HG03571 (cell line): ENCODE measurements at regions not wholly inside any gene's neighbourhood (a gene's known extent, or its start where the extent isn't known, plus 50 kb on each side); places are given as distances from the start of the nearest gene placed in this dataset.
"Not testable (repeated sequence)": the region's sequence is repeated elsewhere in the genome, so short reads cannot be mapped to it uniquely, and the experiment has no call there.

Experiments used
- ATAC-seq: cut with Tn5 transposase; IDR thresholded peaks from one replicate; pipeline ENCODE4 v1.9.1; 2021; ENCODE audit not compliant: unreplicated experiment

- ATAC-seq, result no peak
These were observed 124.5 kb upstream of the SLC13A1 start for GRCh38 chr7:123324283-123324682.

- no peak for ATAC-seq
These were observed 123.9 kb upstream of the SLC13A1 start for GRCh38 chr7:123323689-123324088.

- ATAC-seq, result not testable (repeated sequence)
These were observed 121.8 kb upstream of the SLC13A1 start for GRCh38 chr7:123321578-123321977.

GRCh38 chr7:123319911-123320310 is 120.1 kb upstream of the SLC13A1 start:
- no peak for ATAC-seq

GRCh38 chr7:123314886-123315285 is 115.1 kb upstream of the SLC13A1 start:
- no peak for ATAC-seq

GRCh38 chr7:123308254-123308951 is 108.6 kb upstream of the SLC13A1 start:
- ATAC-seq, result no peak

- ATAC-seq, result no peak
These were observed 106.1 kb upstream of the SLC13A1 start for GRCh38 chr7:123305840-123306375.

GRCh38 chr7:123303926-123304325 is 104.2 kb upstream of the SLC13A1 start:
- no peak for ATAC-seq

GRCh38 chr7:123296965-123297364 is 97.2 kb upstream of the SLC13A1 start:
- ATAC-seq, result no peak

GRCh38 chr7:123293710-123294109 is 93.9 kb upstream of the SLC13A1 start:
- ATAC-seq, result no peak

- ATAC-seq, result no peak
These were observed 92.5 kb upstream of the SLC13A1 start for GRCh38 chr7:123292227-123292626.

- no peak for ATAC-seq
These were observed 89.4 kb upstream of the SLC13A1 start for GRCh38 chr7:123289200-123289599.

GRCh38 chr7:123285076-123285700 is 85.4 kb upstream of the SLC13A1 start:
- ATAC-seq, result no peak

- ATAC-seq, result no peak
These were observed 83.6 kb upstream of the SLC13A1 start for GRCh38 chr7:123283373-123283772.

- ATAC-seq, result no peak
These were observed 82.4 kb upstream of the SLC13A1 start for GRCh38 chr7:123282181-123282580.

- ATAC-seq, result no peak
These were observed 80.2 kb upstream of the SLC13A1 start for GRCh38 chr7:123279949-123280348.

GRCh38 chr7:123275036-123275753 is 75.4 kb upstream of the SLC13A1 start:
- no peak for ATAC-seq

GRCh38 chr7:123273185-123273584 is 73.4 kb upstream of the SLC13A1 start:
- no peak for ATAC-seq

- ATAC-seq, result no peak
These were observed 72.1 kb upstream of the SLC13A1 start for GRCh38 chr7:123271856-123272255.

GRCh38 chr7:123271231-123271630 is 71.5 kb upstream of the SLC13A1 start:
- no peak for ATAC-seq

GRCh38 chr7:123270570-123270969 is 70.8 kb upstream of the SLC13A1 start:
- ATAC-seq, result no peak

GRCh38 chr7:123265853-123266252 is 66.1 kb upstream of the SLC13A1 start:
- ATAC-seq, result no peak
